ENCODE measurements at regions not wholly inside any gene's neighbourhood (a gene's known extent, or its start where the extent isn't known, plus 50 kb on each side); places are given as distances from the start of the nearest gene placed in this dataset.

DNA sequence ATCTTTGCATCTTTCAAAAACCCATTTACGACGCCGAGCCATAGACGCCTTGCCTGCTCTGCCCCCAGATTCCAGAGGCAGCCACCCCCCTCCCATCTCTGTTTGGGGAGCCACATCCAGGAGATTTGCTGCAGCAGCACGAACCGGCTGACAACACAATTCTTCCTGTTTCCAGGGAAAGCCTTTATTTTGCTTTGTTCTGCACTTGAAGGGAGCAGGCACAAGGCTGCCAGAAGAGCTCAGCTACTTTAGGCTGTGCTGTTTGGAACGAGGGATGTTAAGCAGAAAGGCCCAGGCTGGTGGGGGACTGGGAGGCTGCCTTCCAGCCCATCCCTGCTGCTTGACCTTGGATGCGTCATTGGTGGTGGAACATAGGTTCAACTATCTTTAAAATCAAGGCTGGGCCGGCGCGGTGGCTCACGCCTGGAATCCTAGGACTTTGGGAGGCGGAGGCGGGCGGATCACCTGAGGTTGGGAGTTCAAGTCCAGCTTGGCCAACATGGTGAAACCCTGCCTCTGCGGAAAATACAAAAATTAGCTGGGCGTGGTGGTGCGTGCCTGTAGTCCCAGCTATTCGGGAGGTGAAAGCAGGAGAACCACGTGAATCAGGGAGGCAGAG, 243.9 kb downstream of the MIAT start:
- no peak for DNase-seq
- in situ Hi-C loops (cut with HindIII; ENCODE audit: low pct_ligation_motif_present, low pct_unique_long_range_greater_than_20kb, low sequenced_read_pairs), result no loop called here

- no peak for DNase-seq
- in situ Hi-C loops (cut with HindIII; ENCODE audit: low pct_ligation_motif_present, low pct_unique_long_range_greater_than_20kb, low sequenced_read_pairs), result no loop called here
These were observed 245.1 kb downstream of the MIAT start for GRCh38 chr22:26902401-26903029.

- DNase-seq, result no peak
- in situ Hi-C loops (cut with HindIII; ENCODE audit: low pct_ligation_motif_present, low pct_unique_long_range_greater_than_20kb, low sequenced_read_pairs), result no loop called here
These were observed 245.9 kb downstream of the MIAT start for GRCh38 chr22:26903030-26903856.

DNA sequence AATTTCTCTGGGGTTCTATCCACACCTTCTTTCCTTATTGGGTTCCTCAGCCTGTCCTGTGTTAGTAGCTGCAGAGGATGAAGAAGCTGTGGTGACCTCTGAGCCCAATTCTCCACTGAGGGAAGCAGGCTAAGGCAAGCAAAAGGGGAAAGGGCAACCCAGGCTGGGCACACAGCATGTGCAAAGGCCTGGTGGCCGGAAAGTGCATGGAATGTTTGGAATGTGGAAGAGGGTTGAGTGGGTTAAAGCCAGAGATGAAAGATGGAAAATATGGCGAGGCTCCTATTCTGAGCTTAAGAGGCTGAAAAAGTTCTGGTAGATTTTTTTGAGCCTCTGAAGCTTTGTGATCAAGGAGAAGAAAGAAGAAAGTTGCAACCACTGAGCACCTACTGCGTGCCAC, 247.1 kb downstream of the MIAT start:
- no peak for DNase-seq
- in situ Hi-C loops (cut with HindIII; ENCODE audit: low pct_ligation_motif_present, low pct_unique_long_range_greater_than_20kb, low sequenced_read_pairs), result no loop called here

DNA sequence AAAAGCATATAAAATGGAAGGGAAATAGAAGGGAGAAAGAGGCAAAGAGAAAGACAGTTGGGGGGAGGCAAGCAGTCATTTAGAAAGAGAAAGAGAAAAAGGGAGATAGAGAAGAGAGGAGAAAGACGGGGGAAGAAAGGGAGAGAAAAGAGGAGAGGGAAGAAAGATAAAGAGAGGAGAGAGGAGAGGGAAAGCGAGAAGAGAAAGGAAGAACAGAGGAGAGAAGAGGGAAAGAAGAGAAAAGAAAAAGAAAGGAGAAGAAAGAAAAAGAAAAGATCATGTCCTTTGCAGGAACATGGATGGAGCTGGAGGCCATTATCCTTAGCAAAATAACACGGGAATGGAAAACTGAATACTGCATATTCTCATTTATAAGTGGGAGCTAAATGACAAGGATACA, 247.7 kb downstream of the MIAT start:
- no peak for DNase-seq
- in situ Hi-C loops (cut with HindIII; ENCODE audit: low pct_ligation_motif_present, low pct_unique_long_range_greater_than_20kb, low sequenced_read_pairs), result no loop called here

- in situ Hi-C loops (cut with HindIII; ENCODE audit: low pct_ligation_motif_present, low pct_unique_long_range_greater_than_20kb, low sequenced_read_pairs), result no loop called here
- no peak for DNase-seq
These were observed 248.3 kb downstream of the MIAT start for GRCh38 chr22:26905640-26906039.

DNA sequence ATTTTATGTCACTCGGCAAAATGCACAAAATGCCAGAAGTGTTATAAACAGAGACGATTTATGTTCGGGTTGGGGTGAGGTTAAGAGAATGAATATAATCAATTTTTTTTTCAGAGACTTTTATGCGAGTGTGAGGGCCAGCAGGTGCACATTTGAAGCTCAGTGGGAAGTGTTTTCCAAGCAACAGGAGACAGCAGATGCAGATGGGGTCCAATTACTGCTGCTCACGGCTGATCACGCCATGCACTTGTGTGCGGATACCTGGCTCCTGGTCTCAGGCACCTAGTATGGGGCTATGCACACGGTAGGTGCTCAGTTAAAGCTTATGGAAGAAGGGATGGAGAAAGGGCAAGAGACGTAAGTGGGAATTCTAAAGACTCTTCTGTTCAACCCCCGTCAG, 249.1 kb downstream of the MIAT start:
- in situ Hi-C loops (cut with HindIII; ENCODE audit: low pct_ligation_motif_present, low pct_unique_long_range_greater_than_20kb, low sequenced_read_pairs), result no loop called here
- no peak for DNase-seq

DNA sequence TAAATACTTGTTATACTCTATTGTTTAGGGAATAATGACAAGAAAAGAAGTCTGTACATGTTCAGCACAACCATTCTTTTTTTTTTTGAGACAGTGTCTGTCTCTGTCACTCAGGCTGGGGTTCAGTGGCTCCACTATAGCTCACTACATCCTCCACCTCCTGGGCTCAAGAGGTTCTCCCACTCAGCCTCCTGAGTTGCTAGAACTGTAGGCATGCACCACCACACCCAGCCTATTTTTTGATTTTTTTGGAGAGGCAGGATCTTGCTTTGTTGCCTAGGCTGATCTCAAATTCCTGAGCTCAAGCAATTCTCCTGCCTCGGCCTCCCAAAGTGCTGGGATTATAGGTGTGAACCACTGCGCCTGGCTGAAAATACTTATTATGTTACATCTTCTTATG, 250.0 kb downstream of the MIAT start:
- in situ Hi-C loops (cut with HindIII; ENCODE audit: low pct_ligation_motif_present, low pct_unique_long_range_greater_than_20kb, low sequenced_read_pairs), result no loop called here
- DNase-seq, result no peak

DNA sequence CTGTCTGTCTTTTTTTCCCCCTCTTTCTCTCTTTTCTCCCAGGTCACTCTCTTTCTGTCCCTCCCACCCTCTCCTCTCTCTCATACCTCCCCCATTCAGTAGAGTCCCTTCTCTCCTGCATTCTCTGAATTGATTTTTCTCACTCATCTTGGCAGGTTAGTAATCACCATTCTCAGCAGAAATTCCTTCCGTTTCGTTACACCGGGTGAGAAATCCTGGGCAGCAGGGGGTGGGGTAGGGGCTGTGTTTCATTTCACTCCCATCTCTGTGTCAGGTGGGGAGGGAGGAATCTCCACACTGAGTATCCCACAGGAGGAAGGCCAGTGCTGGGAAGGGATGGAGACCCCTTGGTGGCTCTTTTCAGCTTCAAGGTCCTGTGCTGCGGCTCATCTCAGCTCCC, 253.5 kb downstream of the MIAT start:
- in situ Hi-C loops (cut with HindIII; ENCODE audit: low pct_ligation_motif_present, low pct_unique_long_range_greater_than_20kb, low sequenced_read_pairs), result no loop called here
- no peak for DNase-seq

DNA sequence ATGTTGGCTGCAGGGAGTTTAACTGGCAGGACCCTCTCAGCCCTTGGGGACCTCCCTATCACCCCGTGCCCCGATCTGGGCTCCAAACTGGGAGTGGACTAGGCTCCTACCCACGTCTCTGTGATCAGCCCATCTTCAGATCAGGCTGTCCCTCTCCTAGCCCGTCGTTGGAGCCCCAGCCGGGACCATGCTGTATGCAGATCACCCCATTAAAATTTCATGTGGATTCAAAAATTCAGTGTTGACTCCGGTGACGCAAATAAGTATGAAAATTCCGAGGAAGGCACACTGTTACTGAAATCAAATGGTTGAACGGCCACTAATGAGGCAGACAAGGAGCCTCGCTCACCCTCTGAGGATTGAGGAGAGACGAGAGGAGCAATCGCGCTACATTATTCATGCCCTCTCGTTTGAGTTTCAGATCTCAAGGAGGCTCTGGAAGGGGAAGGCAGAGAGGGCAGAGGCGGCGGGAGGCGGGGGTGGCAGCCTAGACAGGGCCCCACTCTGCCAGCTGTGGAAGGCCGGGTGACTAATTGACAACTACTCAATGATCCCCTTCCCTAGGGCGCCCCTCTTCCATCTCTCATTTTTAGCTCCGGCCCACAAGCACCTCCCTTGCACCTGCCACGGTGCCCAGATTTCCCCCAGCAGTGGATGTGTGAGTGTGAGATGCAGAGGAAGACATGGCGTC, 255.4 kb downstream of the MIAT start:
- DNase-seq, result no peak

GRCh38 chr22:26914519-26915185, 257.3 kb downstream of the MIAT start:
- no peak for DNase-seq
- in situ Hi-C loops (cut with HindIII; ENCODE audit: low pct_ligation_motif_present, low pct_unique_long_range_greater_than_20kb, low sequenced_read_pairs), result no loop called here

More for the DNA sequence above, 255.4 kb downstream of the MIAT start:
- in situ Hi-C loops (cut with HindIII; ENCODE audit: low pct_ligation_motif_present, low pct_unique_long_range_greater_than_20kb, low sequenced_read_pairs), result no loop called here

- in situ Hi-C loops (cut with HindIII; ENCODE audit: low pct_ligation_motif_present, low pct_unique_long_range_greater_than_20kb, low sequenced_read_pairs), result no loop called here
These were observed 258.8 kb downstream of the MIAT start for GRCh38 chr22:26916236-26916635.

DNA sequence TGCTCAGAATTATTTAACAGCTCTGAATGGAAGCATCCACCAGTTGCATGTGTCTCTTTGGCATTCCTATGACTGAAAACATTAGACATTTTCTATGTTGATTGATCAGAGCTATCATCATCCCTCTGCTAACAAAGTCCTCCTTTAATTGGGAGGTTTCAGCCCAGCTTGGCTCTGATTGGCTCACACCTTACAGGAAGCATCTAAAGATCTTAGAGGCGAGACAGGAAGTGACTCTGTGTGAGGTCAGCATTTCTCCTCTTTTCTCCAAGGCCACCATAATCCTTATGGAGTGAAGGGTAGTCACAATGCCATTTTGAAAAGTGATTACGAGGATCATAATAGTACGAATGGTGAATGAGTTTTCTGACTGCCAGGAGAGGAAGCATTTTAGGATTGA, 260.8 kb downstream of the MIAT start:
- in situ Hi-C loops (cut with HindIII; ENCODE audit: low pct_ligation_motif_present, low pct_unique_long_range_greater_than_20kb, low sequenced_read_pairs), result no loop called here
- DNase-seq, result no peak

More at GRCh38 chr22:26916236-26916635, 258.8 kb downstream of the MIAT start:
- DNase-seq, result no peak

GRCh38 chr22:26921726-26922125, 264.3 kb downstream of the MIAT start:
- in situ Hi-C loops (cut with HindIII; ENCODE audit: low pct_ligation_motif_present, low pct_unique_long_range_greater_than_20kb, low sequenced_read_pairs), result no loop called here
- DNase-seq, result no peak

GRCh38 chr22:26922806-26923205, 265.4 kb downstream of the MIAT start:
- peak; percentile 8 for DNase-seq
- in situ Hi-C loops (cut with HindIII; ENCODE audit: low pct_ligation_motif_present, low pct_unique_long_range_greater_than_20kb, low sequenced_read_pairs), result no loop called here

DNA sequence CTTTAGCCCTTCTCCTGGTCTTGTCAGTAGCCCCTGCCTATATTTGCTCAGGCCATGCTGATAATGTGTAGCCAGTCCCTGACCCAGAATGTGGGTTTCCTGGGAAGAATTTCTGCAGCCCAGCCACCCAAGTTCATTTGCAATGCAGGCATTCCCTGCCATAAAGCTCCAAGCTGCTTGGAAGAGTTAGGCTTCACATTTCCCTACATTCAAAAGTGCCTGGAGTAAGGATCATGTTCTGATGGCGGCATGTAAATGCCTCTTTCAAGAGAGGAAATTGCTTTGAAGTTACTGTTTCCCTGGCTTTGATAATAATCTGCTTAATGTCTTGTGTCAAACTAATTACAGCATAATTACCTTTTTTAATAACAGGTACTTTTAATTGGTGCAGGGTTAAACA, 266.1 kb downstream of the MIAT start:
- in situ Hi-C loops (cut with HindIII; ENCODE audit: low pct_ligation_motif_present, low pct_unique_long_range_greater_than_20kb, low sequenced_read_pairs), result no loop called here
- no peak for DNase-seq

DNA sequence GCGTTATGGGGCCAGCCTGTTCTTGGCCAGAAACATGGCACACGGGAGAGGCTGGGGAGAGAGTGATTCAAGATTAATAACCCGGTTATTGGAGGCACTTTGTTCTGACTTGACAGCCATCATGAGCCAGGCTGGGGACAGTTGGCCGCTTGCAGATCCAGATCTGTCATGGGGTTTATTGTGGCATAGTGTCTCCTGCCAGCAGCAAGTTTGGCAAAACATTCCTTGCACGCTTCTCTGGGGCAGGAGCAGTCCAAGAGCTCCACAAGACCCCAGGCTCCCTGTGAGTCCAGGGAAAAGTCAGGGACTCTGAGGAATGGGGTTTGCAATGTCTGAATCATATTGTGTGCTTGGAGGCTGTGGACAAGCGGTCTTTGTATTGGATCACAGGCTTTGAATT, 270.4 kb downstream of the MIAT start:
- in situ Hi-C loops (cut with HindIII; ENCODE audit: low pct_ligation_motif_present, low pct_unique_long_range_greater_than_20kb, low sequenced_read_pairs), result no loop called here
- no peak for DNase-seq

GRCh38 chr22:26931471-26931870, 274.1 kb downstream of the MIAT start:
- DNase-seq, result no peak
- in situ Hi-C loops (cut with HindIII; ENCODE audit: low pct_ligation_motif_present, low pct_unique_long_range_greater_than_20kb, low sequenced_read_pairs), result no loop called here

GRCh38 chr22:26933105-26933590, 275.8 kb downstream of the MIAT start:
- in situ Hi-C loops (cut with HindIII; ENCODE audit: low pct_ligation_motif_present, low pct_unique_long_range_greater_than_20kb, low sequenced_read_pairs), result no loop called here
- no peak for DNase-seq

All from ACHN (cell line).